Sciatic nerve (tissue), 2 donors: ENCODE measurements at regions not wholly inside any gene's neighbourhood (a gene's known extent, or its start where the extent isn't known, plus 50 kb on each side); places are given as distances from the start of the nearest gene placed in this dataset.
A peak's percentile ranks its signal among the peaks of the same experiment; 100 is the strongest.

Experiments used
- ATAC-seq: fragments of 200-7000 bp; cut with Tn5 transposase; one replicate; pipeline ENCODE4 v1.9.1; 2020; ENCODE audit warnings: mild to moderate bottlenecking, moderate library complexity
- DNase-seq: peaks from one replicate; pipeline ENCODE4 v3.0.0-alpha.2; 2020; ENCODE audit warnings: low spot score
- intact Hi-C: fragments of 100-400 bp; cut with DNase I; formaldehyde crosslinking; loops from one replicate; pipeline ENCODE4 v1.14.2; 2022
- donor health status: DM: no; HTN: no; CAD: no.
- donor health status: DM: no; HTN: no; CAD: no.

DNA sequence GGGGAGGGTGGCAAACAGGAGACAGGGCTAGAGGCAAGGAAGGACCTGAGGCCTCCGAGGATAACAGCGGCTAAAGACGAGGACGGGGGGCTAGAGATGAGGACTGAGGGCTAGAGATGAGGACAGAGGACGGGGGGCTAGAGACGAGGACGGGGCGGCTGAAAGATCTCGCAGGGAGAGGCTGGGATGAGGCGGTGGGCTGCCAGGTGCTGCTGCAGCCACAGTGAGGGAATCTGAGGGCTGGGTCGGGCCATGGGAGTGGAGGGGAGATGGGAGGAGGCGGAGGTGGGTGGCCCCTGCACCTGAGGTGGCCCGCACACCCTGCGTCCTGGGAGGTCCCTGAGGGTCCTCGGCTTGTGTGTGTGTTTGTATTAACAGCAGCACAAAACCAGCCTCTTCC, 350.2 kb upstream of the SALL3 start:
- no peak for ATAC-seq

GRCh38 chr18:78630356-78630755, 349.3 kb upstream of the SALL3 start:
- ATAC-seq (no peak), DNase-seq (no peak)
- intact Hi-C loops, result no loop called here

More for the DNA sequence above, 350.2 kb upstream of the SALL3 start:
- intact Hi-C loops, result no loop called here
- no peak for DNase-seq

GRCh38 chr18:78630981-78631510, 348.6 kb upstream of the SALL3 start:
- DNase-seq (no peak), ATAC-seq (no peak)
- intact Hi-C loops, result no loop called here

GRCh38 chr18:78632111-78632541, 347.5 kb upstream of the SALL3 start:
- no peak for DNase-seq
- intact Hi-C loops, result no loop called here
- ATAC-seq, result no peak

DNA sequence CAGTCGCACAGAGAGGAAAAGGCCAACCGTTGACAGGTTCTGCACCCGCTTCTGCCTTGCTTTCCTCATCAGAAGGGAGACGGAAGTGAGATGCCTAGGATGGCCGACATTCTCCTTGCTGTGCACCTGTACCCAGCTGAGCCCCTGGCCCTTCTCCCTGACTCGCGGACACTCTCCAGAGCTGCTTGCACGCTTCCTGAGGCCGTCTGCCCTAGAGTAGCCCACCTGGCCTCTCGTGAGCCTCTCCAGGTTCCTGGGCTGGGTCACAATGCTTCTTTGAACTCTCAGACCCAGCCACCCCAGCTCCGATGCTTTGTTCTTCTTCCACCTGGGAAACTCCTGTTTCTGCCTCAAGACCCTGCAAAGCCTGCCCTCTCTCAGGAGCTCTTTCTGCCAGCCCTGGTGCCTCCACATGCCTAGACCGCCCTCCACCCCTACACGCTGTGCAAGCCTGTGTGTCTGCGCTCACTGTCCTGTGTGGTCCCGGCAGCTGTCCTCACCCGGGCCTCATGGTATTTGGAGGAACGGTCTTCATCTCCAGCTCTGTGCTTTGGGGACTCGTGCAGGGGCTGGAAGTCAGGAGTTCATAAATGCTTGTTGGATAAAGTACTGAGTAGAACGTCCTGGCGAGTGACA, 345.4 kb upstream of the SALL3 start:
- intact Hi-C loops, result no loop called here
- ATAC-seq (no peak), DNase-seq (no peak)

DNA sequence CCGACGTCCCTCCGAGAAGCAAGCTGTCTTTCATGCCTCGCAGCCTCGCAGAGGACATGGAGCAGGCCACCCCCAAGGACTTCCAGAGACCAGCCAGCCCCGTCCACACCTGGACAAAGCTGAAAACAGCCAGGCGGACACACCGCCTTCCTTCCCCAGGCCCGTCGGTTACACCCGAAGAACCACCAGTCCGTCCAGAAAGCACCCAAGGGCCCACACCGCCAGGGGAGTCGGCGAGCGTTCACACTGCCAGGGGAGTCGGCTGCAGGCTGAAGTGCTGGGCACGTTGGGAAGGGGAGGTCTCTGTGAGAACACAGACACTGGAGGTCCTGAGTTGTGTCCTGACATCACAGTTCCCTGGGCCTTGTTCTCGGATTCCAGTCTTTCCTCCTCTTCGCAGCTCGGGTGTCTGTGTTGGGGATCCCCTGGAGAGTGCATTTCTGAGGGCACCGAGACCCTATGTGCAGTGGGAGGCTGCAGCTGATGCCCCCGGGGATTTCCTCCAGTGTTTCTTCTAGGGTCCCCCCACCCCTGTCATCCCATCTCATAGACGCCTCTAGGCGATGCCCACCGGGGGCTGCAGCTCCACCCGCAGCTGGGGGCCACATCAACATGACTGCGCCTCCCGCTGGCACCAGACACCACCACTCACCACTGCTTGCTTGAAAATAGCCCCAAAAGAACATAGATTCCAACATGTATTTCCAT, 344.4 kb upstream of the SALL3 start:
- peak; percentile 19 for DNase-seq
- ATAC-seq, result peak; percentile 20
- intact Hi-C loops, result no loop called here

GRCh38 chr18:78636260-78636659, 343.4 kb upstream of the SALL3 start:
- DNase-seq, result peak; percentile 25
- intact Hi-C loops, result no loop called here
- ATAC-seq, result no peak

GRCh38 chr18:78637442-78638402, 341.9 kb upstream of the SALL3 start:
- no peak for ATAC-seq
- no peak for DNase-seq
- intact Hi-C loops, result no loop called here

DNA sequence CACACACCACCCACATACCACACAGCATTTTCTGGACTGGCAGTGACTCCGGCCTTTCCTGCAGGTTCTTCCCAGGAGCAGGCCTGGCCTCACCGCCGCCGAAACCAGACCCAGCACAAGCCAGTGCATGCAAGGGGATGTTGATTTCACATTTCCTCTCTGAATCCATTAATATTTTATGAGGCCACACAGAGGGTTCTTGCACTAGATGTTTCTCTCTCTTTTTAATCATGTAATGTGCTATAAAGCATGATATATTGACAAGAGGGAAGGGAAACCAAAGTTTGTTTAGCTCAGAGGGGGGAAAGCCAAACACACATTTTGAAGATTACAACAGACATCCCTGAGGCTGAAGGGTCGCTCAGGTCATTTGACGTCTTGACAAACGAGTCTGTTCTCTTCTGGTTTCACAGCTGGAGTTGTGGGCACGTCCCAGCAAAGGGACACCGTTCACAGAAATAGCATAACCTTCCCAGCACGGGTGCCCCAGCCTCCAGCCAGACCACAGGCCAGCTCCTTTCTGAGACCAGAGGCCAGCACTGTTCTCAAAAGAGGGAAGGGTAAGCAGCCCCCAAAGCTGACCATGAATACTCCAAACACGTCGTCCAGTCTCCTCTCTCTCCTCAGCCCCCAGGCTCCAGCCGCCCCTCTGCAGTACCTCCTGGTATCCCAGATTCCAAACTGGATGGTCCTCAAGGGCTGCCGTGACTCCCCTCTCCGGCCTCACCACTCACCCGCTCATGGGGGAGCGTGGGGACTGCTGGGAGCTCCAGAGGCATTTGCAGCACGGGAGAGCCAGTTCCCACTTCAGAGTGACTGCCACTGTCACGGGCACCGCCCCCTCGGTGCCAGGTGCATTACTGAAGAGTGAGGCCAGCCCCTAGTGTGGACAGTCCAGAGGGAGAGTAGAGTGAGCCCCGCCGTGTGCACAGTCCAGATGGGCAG, 340.3 kb upstream of the SALL3 start:
- ATAC-seq (no peak), DNase-seq (peak; percentile 27)
- intact Hi-C loops, result no loop called here

- intact Hi-C loops, result no loop called here
- DNase-seq (no peak), ATAC-seq (no peak)
These were observed 339.2 kb upstream of the SALL3 start for GRCh38 chr18:78640246-78640995.

- DNase-seq, result peak; percentile 2
- no peak for ATAC-seq
- intact Hi-C loops, result no loop called here
These were observed 337.9 kb upstream of the SALL3 start for GRCh38 chr18:78641689-78642231.

- ATAC-seq (no peak), DNase-seq (no peak)
- intact Hi-C loops, result no loop called here
These were observed 337.2 kb upstream of the SALL3 start for GRCh38 chr18:78642296-78642951.

GRCh38 chr18:78643004-78643403, 336.6 kb upstream of the SALL3 start:
- intact Hi-C loops, result no loop called here
- DNase-seq (no peak), ATAC-seq (no peak)

GRCh38 chr18:78643981-78644380, 335.6 kb upstream of the SALL3 start:
- DNase-seq (no peak), ATAC-seq (no peak)
- intact Hi-C loops, result loop anchor here (2.0 kb wide), 1 partner anchor 27 kb away; no protein-coding TSS in a partner anchor

DNA sequence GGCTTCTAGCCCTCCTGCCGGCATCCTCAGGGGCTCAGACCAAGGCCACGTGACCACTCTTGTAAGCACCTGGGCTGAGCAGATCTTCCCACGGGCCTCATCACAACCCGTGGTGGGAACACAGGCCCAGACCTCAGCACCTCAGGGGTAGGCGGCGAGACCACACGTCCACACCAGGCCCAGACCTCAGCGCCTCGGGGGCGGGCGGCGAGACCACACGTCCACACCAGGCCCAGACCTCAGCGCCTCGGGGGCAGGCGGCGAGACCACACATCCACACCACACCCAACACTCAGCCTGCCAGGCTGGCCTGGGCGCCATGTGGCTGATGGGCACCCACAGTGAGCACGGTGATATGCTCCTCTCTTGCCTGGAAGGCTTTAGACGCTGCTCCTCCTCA, 334.4 kb upstream of the SALL3 start:
- ATAC-seq (no peak), DNase-seq (no peak)
- intact Hi-C loops, result loop anchor here (2.0 kb wide), 1 partner anchor 28 kb away; no protein-coding TSS in a partner anchor

DNA sequence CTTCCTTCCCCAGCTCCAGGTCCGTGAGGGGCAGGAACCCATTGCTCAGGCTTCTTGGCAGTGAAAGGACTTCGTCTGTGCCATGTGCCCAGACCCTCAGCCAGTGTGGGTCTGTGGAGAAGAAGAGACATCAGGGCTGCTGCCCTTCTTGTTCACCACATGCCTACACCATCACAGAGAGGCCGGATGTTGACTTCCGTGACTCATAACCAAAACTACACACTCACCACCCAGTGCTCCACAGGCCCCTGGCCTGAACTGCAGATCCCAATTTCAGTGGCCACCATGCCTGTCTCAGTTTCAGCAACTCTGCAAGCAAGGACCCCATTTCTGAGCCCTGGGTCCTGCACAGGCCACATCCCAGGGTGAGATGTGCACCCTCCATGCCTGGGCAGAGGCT, 332.6 kb upstream of the SALL3 start:
- intact Hi-C loops, result no loop called here
- ATAC-seq, result no peak
- no peak for DNase-seq

DNA sequence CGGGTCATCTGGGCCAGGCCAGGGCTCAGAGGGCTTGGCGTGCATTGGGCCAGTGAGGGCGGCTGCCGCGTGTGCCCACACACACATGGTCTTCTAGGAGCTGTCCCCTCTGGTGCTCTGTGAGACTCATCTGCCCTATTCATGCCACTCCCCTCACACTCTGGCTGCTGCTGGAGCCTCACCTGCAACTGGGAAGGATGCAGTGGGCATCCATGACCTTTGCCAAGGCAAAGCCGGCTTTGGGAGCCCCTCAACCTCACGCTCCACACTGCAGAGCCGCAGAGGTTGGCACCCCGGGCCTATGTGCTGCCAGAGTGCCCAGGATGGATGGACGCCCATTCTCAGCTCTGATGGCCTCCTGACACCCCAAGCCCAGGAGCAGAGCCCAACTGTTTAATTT, 330.2 kb upstream of the SALL3 start:
- intact Hi-C loops, result no loop called here
- ATAC-seq, result no peak
- no peak for DNase-seq
